Mucosa of rectum (tissue), 2 donors: ENCODE measurements at regions not wholly inside any gene's neighbourhood (a gene's known extent, or its start where the extent isn't known, plus 50 kb on each side); places are given as distances from the start of the nearest gene placed in this dataset.

Experiments
- H3K27ac ChIP-seq, 2 donors: one replicate each; pipeline ENCODE4 v1.7.0; 2013; ENCODE audit warnings: inconsistent platforms in 2 of 2, low read depth in 2 of 2, low read length in 2 of 2
- H3K27me3 ChIP-seq, 2 donors: one replicate each; pipeline ENCODE4 v1.7.0; 2013; ENCODE audit warnings: low read length in 2 of 2; ENCODE audit not compliant: control insufficient read depth in 2 of 2, insufficient read depth in 2 of 2
- H3K36me3 ChIP-seq, 2 donors: one replicate each; pipeline ENCODE4 v1.7.0; 2013; ENCODE audit warnings: low read length in 2 of 2; ENCODE audit not compliant: control insufficient read depth in 2 of 2, insufficient read depth in 2 of 2
- H3K4me1 ChIP-seq, 2 donors: one replicate each; pipeline ENCODE4 v1.7.0; 2013; ENCODE audit warnings: low read length in 2 of 2, mild to moderate bottlenecking in 1 of 2; ENCODE audit not compliant: control insufficient read depth in 2 of 2, insufficient read depth in 2 of 2
- H3K4me3 ChIP-seq, 2 donors: one replicate each; pipeline ENCODE4 v1.7.0; 2013; ENCODE audit warnings: low read length in 2 of 2
- H3K9ac ChIP-seq, 2 donors: one replicate each; pipeline ENCODE4 v1.7.0; 2013; ENCODE audit warnings: low read length in 2 of 2, low read depth in 1 of 2, mild to moderate bottlenecking in 1 of 2
- H3K9me3 ChIP-seq, 2 donors: one replicate each; pipeline ENCODE4 v1.7.0; 2013; ENCODE audit warnings: low read length in 2 of 2; ENCODE audit not compliant: control insufficient read depth in 2 of 2
- donor health status: healthy.
- donor health status: Normal muscosa, but diverticular disease.

- H3K9me3 ChIP-seq = no peaks in the 10 kb centered on the region
- H3K36me3 ChIP-seq = no peaks in the 10 kb centered on the region
- no peak overlapping the region for H3K4me3 ChIP-seq
- H3K9ac ChIP-seq = no peak overlapping the region
- H3K27ac ChIP-seq = no peak overlapping the region
- H3K4me1 ChIP-seq = no peaks in the 10 kb centered on the region
- H3K27me3 ChIP-seq = no peaks in the 10 kb centered on the region
Observed at GRCh38 chr4:182189103-182189878, 53.9 kb upstream of the TENM3 start.

- Histone ChIP-seq H3K27ac (no peak overlapping the region), H3K4me3 (no peak overlapping the region), H3K4me1 (no peaks in the 10 kb centered on the region), H3K36me3 (no peaks in the 10 kb centered on the region), H3K9me3 (no peaks in the 10 kb centered on the region), H3K9ac (no peak overlapping the region), H3K27me3 (no peaks in the 10 kb centered on the region)
Observed at GRCh38 chr4:182190306-182190705, 52.9 kb upstream of the TENM3 start.

DNA sequence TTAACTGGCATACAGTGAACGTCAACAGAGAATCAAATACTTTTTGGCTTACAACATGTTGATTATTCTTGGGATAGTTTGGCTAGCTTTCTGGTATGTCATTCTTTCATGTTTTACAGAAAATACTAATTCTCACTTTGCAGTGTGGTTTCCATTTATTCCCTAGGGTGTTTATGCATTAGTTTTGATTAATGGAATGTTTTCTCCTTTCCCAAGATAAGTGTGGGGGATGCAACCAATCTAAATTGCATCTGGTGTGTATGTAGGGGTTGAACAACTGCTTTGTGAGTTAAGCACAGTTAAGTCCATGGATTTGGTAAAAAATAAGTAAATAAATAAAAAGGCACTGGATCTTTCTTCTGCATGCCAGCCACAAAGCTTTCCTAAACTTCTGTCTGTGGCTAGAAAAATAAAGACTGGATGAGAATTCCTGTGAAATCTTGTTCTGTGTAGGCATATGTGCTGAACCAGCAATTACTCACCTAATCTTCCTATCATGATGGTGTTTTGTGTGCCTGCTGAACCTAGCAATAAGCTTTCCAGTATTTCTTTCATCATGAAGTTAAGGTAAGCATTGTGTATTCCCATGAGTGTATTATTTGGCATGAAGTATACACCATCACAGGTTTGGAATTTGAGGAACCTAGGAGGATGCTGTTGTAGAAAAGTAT, 50.6 kb upstream of the TENM3 start:
- Histone ChIP-seq H3K9ac (no peak overlapping the region), H3K4me3 (no peak overlapping the region), H3K36me3 (no peaks in the 10 kb centered on the region), H3K27me3 (no peaks in the 10 kb centered on the region), H3K4me1 (no peaks in the 10 kb centered on the region), H3K27ac (no peak overlapping the region), H3K9me3 (no peaks in the 10 kb centered on the region)

GRCh38 chr4:182193311-182193710, 49.9 kb upstream of the TENM3 start:
- Histone ChIP-seq H3K9me3 (no peaks in the 10 kb centered on the region), H3K4me1 (no peaks in the 10 kb centered on the region), H3K36me3 (no peaks in the 10 kb centered on the region), H3K27ac (no peak overlapping the region), H3K4me3 (no peak overlapping the region), H3K9ac (no peak overlapping the region), H3K27me3 (no peaks in the 10 kb centered on the region)
